G401.6 (cell line): ENCODE measurements at regions not wholly inside any gene's neighbourhood (a gene's known extent, or its start where the extent isn't known, plus 50 kb on each side); places are given as distances from the start of the nearest gene placed in this dataset.
"Not testable (repeated sequence)": the region's sequence is repeated elsewhere in the genome, so short reads cannot be mapped to it uniquely, and the experiment has no call there.

ENCODE experiments used
- FAIRE-seq: peaks from 2 replicates; lab custom pipeline; 2012; peaks lifted over from hg19 to GRCh38; lab: Jason Lieb, UNC

DNA sequence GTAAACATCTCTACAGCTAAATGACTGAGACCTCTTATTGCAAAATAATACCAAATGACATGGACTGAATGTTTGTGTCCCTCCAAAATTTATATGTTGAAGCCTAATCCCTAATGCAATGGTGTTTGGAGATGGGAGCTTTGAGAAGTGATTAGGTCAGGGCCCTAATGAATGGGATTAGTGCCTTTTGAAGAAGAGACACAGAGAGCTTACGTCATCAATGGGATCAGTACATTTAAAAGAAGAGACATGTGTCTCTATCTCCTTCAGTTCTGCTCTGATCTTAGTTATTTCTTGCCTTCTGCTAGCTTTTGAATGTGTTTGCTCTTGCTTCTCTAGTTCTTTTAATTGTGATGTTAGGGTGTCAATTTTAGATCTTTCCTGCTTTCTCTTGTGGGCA is 301.6 kb upstream of the FSTL5 start:
- not testable (repeated sequence) for FAIRE-seq

DNA sequence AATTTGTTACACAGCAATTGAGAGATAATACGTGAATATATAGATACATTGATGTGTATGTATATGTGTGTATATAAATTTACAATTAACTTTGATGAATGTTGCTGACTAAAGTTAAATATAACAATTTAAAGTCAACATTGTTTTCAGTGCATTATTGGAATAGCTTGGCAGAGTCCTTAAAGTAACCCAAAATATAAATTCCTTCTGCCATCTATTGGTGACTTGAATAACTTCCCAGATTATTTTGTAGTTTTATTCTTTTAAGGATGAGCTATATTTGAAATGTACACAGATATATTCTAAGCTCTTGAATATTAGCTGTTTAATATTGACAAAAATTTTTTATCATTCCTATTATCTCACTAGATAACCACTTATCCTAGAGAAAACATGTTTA is 298.2 kb upstream of the FSTL5 start:
- FAIRE-seq: peak; percentile 80

DNA sequence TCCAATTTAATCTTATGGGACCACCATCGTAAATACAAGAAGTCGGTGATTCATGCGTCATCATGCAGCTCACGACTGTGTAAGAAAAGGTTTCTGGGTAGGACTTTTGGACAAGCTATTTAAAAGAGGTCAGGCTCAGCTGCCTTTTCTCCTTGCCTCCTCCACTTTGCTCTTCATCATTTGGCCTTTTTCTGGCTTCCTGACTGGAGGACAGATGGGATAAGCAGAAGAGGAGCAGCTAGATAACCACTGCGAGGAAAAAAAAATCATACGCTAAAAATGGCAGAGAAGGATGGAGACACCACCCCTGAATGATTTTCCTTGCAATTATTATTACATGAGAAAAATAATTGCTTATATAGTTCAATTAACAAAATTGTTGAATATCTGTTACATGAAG is 294.3 kb upstream of the FSTL5 start:
- no peak for FAIRE-seq

DNA sequence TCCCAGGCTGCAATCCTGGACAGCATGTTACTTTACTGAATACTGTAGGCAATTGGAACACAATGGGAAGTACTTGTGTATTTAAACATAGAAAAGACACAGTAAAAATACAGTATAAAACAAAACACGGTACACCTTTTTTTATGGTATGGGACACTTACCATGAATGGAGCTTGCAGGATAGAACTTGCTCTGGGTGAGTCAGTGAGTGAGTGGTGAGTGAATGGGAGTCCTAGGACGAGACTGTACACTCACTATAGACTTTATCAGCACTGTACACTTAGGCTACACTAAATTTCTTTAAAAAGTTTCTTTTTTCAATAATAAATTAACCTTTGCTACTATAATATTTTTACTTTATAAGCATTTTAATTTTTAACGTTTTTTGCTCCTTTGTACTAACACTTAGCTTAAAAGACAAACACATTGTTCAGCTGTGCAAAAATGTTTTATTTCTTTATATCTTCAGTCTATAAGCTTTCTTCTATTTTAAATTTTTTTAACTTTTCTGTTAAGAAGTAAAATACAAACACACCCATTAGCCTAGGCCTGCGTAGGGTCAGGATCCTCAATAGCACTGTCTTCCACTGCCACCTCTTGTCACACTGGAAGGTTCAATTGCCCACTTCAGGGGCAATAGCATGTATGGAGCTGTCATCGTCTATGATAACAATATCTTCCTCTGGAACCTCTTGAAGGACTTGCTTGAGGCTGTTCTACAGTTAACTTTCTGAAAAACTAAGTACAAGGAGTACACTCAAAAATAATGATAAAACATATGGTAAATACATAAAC is 293.5 kb upstream of the FSTL5 start:
- no peak for FAIRE-seq

DNA sequence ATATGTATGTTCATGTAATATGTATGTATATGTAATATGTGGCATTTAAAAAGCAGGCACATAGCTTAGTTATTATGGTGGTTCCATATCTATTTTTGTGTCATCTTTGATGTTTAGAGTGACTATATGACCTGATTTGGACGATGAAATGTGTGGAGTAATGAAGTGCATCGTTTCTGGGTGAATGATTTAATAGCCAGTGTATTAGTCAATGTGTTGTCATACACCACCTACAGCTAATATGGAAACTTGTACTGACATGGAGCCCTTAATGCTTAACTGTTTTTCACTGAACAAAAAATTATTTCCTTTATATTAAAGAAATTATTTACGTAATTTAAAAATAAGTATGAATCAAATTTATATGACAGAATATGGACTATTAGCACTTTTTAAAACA is 292.3 kb upstream of the FSTL5 start:
- no peak for FAIRE-seq

DNA sequence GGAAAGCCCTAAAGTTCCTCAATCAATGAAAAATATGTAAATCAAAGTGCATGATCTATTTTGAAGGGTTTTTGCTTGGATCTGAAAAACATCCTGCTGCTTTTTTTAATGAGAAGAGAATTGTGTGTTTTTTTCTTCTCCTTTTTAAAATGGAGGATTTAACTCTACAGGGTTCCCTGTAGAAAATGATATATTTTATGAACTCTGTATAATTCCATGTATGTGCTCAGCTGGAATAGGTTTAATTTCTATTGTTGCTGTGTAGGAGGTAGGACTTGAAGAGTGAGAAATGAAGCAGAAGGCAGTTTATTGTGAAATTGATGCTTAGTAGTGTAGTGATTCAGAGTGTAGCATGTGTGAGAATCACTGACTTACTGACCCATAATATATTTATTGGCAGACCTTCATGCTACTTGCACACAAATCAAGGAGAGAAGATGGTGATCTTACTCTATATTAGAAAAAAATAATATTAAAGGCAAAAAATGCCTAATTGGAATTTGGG is 286.8 kb upstream of the FSTL5 start:
- FAIRE-seq: no peak

DNA sequence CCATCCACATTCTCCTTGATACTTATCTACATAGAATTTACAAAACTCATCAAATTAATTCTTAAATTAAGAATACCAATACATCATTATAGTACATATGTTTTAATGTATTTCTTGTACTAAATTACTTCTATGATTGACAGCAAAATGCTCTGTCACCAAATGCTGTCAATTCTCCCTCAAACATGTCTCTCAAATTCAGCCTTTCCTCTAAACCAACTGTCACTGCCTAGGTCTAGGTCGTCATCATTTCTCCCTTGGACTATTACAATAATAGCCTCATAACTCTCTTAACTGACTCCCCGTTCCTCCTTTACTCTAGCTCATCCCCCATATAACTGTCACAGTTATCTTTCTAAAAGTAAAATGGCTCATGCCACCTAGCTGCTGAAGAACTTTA is 279.7 kb upstream of the FSTL5 start:
- FAIRE-seq: no peak

DNA sequence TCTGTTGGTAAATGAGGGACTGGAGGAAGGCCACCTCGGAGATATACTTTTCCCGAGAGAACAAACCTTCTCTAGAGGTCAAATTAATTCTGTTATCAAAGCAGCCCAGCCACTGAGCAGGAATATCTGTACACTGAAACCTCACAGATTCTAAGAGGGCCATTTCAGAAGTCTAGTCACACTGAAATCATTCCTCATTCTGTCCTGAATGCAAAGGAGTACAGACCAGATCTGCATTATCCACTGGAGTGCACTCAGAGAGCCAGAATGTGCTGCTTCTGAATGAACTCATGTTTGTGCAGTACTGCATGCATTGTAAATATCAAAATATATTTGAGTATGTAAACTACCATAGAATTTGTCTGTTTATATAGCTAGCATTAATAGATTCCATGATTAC is 278.3 kb upstream of the FSTL5 start:
- no peak for FAIRE-seq

DNA sequence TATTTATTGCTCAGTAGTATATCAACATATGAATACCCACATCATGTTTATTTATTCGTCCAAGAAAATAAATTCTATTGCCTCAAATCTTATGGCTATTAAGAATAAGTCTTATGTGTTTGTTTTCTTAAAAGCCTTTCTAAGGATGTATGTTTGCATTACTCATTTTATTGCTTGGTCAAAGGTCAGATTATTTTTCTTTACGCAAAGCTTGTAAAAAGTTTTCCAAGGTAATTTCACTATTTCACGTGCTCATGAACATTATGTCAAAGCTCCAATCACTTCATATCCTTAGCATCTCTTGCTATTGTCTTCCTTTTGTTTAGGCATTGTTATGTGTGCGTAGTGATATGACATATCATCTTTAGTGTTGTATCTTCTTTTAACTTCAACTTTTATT is 258.5 kb upstream of the FSTL5 start:
- FAIRE-seq: no peak

DNA sequence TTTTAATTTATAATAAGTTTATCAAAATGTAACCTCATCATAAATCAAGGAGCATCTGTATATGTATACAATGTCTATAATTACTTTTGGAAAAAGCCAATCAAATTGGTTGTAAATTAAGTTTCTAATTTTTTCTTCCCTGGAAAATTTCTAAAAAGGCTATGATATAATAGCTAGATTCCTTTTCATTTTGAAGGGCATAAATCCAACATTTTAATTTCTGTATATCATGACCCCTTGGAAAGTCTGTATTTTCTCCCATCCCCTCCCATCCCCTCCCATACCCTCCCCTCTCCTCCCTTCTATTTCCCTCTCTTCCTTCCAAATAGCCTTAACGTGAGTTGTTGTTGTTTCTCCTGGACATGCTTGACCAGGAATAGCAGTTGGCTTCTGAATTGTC is 247.1 kb upstream of the FSTL5 start:
- FAIRE-seq: no peak

DNA sequence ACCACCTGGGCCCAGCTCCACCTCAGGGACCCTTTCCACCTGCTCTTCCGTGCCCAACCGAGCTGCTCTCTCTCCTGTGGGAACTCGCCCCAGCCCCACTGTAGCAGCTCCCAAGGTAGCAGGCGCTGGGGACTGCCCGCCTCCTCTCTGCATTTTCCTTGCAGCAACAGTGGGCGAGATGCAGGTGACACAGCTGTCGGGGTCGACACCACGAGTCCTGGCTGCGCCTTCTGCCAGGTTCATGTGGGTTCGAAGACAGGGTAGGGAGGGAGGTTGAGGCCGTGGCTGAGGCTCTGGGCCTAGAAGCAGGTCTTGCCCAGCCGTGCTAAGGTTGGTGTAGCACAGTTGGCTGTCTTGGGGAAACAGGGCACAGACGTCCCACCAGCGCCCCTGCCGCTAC is 245.2 kb upstream of the FSTL5 start:
- FAIRE-seq: no peak

DNA sequence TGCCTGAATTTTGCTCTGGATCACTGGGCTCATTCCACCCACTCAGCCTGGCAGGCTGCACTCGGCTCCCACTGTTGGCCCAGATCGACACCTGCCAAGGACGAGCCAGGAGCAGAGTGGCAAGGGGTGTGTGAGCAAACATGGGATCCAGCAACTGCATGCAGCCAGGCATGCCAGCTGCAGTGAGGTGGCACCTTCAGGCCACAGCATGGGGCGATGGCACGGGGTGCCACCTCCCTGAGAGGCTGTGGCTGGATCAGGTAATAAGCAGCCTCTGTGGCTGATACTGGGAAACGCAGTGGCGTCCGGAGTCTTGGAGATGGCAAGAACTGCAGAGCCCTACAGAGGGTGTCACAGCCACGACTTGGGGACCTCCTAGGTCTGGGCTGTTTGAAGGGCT is 244.5 kb upstream of the FSTL5 start:
- FAIRE-seq: no peak

DNA sequence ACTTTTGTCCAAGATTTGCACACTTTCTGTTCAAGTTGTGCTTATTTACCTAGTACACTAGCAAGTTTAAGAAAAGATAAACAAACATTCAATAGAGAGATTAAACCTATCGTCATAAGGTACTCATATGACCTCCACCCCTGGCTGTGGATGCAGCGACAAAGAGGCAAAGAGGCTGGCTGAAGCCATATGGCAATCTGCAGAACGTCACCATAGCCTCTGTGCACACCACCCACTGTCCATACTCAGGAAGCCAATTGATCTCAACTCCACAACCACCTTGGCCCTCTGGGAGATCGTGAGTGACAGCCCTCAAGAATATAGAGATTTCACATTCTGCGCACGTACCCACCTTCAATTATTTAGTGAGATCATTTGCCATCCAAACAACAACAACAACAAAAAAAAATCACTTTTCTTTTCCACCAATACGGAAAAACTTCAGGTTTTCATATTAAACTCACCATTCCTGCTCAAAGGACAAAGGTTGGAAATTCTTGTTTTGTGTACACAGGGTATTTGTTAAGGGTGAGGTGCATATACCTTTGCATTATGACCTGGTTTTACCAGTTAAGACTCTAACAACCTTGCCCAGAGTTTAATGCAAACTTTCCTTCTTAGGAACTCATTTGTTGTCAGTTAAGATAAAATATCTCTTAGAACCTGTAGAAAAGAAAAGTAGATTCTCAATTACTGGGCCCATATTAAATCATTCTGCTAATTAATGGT is 243.0 kb upstream of the FSTL5 start:
- no peak for FAIRE-seq

DNA sequence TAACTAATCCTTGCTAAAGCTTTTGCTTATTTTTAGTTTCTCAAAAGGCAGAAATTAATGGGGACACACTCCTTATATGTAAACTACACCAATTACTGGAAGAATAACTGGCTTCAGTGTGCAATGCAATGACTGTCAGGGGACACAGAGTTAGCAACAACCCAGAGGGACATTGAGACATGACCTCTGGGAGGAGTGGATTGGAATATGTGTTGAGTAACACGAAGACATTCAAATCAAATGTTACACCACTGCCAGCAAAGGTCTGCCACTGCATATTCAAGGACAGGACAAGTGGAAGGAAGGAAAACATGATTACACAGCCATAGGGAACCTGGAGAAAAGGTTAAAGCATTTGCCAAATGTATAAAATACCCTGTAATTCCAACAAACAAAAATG is 240.1 kb upstream of the FSTL5 start:
- FAIRE-seq: no peak

DNA sequence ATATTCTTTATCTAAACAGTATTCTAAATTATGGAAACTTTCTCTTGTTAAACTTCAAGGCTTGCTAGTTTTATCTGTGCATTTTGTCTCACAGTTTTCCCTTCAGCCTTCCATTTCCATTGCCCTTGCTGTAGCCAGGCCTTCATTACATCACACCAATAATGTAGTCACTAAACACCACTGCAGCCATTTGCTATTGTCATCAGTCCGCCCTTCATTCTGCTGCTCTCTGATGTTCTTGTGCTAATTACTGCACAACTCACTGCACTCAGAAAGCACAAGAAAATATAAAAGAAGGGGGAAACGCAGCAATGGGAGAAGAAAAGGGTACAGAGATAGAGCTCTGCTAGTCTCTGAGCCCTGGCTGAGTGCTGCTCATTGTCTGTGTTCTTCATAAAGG is 239.6 kb upstream of the FSTL5 start:
- FAIRE-seq: no peak

DNA sequence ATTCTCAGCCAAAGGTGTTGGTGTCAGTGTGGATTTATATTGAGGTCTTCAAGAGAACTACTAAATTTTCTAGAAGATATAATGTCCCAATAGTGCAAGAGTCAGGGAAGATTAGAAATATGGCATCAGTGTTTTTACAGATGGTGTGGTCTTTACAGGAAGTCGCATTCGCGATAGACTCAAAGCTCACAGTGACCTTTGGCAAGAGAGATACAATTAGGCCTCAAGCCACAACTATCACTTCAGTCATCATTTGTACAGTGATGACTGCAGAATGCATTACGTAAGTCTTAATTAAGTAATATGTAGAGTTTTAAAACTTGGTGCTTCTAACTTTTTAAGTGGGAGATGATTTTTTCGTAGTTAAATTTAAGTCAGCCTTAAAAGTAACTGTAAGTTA is 237.2 kb upstream of the FSTL5 start:
- no peak for FAIRE-seq

DNA sequence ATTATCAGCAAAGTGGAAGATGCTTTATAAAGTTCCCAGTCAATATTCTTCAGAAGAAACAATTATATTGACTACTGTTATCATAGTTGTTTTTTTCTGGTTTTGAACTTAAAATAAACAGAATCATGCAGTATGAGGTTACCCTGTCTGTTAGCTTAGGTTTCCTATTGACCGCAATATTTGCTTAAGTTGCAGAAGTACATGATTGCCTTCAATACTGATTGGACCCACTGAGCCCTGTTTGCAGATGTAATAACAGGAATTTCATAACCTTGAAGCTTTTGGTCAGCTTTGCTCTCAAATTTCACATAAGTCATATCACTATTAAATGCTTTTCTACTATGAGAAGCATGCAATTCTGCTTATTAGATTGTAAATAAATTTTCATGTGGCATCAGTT is 229.1 kb upstream of the FSTL5 start:
- FAIRE-seq: no peak

DNA sequence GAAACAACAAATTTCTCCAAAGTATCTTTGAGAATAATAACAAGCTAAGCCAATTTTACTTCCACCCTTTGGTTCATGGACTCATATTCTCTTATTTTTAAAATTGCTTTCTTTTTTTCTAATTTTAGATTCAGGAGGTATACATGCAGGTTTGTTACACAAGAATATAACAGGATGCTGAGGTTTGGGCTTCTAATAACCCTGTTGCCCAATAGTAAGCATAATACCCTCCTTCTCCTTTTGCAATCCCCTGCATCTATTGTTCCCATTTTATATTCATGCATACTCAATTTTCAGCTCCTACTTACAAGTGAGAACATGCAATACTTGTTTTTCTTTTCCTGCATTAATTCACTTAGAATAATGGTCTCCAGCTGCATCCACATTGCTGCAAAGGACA is 202.3 kb upstream of the FSTL5 start:
- FAIRE-seq: no peak

DNA sequence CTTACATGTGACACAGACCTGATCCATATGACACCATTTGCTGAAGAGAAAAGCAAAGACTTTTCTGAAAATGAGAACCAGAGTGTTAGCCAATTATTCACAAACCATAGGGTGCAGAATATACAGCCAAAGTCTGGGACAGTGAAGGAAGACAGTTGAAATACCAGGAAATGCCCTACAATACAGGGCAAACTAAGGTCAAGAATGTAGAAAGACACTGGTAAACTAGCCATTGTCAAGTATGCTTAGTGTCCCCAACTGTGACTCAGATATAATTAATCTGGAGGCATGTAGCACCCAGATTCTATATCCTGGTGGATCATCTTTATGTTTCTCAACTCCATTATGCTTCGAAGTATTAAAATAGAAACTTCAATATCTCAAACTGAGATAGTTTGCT is 200.9 kb upstream of the FSTL5 start:
- FAIRE-seq: no peak

DNA sequence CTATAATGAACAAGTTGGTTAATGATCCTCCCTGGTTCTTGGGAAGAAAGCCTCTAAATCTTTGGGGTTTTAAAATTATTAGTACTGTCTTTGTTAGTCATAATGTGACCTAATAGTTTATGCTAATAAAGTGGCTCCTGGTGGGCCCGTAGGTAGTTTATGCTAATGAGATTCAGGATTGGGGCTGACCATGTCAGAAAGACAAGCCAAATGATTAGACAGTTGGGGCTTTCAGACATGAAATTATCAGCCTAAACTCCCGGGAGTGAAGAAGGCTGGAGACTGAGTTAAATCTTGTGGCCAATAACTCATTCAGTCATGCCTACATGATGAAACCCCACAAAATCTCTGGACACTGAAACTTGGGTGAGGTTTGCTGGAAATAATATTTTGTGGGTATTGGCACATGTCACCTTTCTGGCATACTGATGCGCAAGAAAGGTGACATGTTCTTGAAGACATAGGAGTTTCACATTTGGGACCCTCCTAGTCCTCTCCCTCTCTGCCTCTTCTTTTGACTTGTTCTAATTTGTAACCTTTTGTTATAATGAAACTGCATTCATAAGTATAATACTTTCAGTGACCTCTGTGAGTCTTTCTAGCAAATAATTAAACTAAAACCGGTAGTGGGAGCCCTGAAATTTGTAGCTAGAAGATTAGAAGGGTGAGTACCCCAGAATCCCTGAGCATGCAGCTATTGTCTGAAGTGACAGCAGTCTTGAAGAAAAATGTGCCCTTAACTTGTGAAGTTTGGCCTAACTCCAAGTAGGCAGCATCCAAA is 196.8 kb upstream of the FSTL5 start:
- no peak for FAIRE-seq

DNA sequence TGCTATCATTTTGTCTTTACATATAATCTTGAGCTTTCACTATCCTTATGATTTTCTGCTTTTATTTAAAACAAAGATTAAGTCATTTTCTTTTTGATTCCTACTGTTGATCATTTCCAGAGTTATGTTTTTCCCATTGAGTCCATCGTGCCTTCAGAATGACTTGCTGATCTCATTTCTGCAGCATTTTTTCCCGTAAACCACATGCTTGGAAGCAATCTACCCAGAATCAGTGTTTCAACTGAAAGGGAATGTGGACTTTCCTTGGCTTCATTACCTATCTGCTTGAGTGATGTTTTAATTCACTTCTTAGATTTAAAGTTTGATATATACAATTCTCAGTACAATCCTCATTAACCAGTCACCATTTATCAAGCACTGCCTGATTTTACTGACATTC is 192.4 kb upstream of the FSTL5 start:
- no peak for FAIRE-seq

DNA sequence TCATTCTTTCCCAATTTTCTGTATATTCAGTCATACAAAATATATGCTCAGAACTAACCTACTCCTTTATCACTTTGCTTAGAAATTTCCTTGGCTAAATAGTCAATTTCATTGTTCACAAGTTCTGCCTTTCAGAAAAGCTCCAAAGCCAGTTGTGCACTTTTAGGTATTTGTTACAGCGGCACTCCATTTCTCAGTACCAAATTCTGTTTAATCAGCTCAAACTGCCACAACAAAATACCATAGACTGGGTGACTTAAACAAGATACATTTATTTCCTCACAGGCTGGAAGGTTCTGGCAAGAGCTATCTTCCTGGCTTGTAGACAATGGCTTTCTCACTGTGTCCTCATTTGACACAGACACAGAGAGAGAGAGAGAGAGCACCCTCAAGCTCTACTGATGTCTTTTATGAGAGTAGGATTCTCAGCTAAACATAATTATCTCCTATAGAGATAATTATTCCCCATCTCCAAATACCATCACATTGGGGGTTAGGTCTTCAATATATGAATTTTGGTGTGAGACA is 188.8 kb upstream of the FSTL5 start:
- no peak for FAIRE-seq

DNA sequence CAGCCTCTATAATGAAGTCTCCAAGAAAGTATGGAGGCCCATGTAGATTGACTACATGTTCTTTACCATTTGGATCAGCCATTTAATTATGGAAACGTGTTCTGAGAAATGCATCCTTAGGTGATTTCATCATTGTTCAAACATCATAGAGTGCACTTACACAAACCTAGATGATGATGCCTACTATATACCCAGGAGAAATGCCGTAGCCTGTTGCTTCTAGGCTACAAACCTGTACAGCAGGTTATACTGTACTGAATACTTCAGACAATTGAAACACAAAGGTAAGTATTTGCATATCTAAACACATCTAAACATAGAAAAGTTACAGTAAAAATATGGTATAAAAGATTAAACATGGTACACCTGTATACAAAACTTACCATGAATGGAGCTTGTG is 186.5 kb upstream of the FSTL5 start:
- no peak for FAIRE-seq
